Erythroblast (primary cell): ENCODE measurements at regions not wholly inside any gene's neighbourhood (a gene's known extent, or its start where the extent isn't known, plus 50 kb on each side); places are given as distances from the start of the nearest gene placed in this dataset.

Experiments used
- GATA1 ChIP-seq: IDR thresholded peaks from 2 replicates; pipeline ENCODE4 v1.6.1; 2011; ENCODE audit warnings: low read depth, mild to moderate bottlenecking, control low read depth, low read length, moderate library complexity
- POLR2A ChIP-seq: IDR thresholded peaks from 2 replicates; pipeline ENCODE4 v1.6.1; 2011; ENCODE audit warnings: mild to moderate bottlenecking, low read length

- TF ChIP-seq POLR2A = no peak
- no peak for TF ChIP-seq GATA1
Observed at GRCh38 chr1:83756984-83757717, 241.8 kb downstream of the TTLL7 start.
